ENCODE measurements at regions not wholly inside any gene's neighbourhood (a gene's known extent, or its start where the extent isn't known, plus 50 kb on each side); places are given as distances from the start of the nearest gene placed in this dataset.

DNA sequence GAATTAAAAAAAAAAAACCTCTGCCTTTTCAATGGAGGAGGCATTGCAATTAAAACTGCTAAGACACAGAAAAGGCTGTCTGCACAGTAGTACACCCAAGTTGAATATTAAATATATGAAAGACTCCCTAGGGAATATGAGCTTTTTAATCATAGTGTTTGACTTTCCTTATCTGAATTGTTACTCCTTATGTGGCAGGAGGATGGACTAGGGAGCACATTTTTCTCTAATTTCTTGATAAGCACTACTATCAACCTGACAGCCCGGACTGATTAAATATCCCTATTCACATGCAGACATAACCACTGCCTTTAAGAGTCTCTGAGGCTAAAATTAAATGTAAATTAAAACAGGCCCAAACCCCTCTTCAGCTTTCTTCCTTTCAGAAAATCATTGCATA is 428.6 kb upstream of the GJE1 start:
- TF ChIP-seq, protein P1, sequence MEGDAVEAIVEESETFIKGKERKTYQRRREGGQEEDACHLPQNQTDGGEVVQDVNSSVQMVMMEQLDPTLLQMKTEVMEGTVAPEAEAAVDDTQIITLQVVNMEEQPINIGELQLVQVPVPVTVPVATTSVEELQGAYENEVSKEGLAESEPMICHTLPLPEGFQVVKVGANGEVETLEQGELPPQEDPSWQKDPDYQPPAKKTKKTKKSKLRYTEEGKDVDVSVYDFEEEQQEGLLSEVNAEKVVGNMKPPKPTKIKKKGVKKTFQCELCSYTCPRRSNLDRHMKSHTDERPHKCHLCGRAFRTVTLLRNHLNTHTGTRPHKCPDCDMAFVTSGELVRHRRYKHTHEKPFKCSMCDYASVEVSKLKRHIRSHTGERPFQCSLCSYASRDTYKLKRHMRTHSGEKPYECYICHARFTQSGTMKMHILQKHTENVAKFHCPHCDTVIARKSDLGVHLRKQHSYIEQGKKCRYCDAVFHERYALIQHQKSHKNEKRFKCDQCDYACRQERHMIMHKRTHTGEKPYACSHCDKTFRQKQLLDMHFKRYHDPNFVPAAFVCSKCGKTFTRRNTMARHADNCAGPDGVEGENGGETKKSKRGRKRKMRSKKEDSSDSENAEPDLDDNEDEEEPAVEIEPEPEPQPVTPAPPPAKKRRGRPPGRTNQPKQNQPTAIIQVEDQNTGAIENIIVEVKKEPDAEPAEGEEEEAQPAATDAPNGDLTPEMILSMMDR (IDR thresholded peaks at IDR 0.05): no peak
- no peak for TF ChIP-seq POLR2A (IDR thresholded peaks at IDR 0.05)

All from heart left ventricle (tissue), 13 donors.